HG03442 (cell line): ENCODE measurements at regions not wholly inside any gene's neighbourhood (a gene's known extent, or its start where the extent isn't known, plus 50 kb on each side); places are given as distances from the start of the nearest gene placed in this dataset.

Experiments used
- ATAC-seq: cut with Tn5 transposase; IDR thresholded peaks from one replicate; pipeline ENCODE4 v1.9.1; 2021; ENCODE audit warnings: mild to moderate bottlenecking, moderate library complexity; ENCODE audit not compliant: unreplicated experiment

DNA sequence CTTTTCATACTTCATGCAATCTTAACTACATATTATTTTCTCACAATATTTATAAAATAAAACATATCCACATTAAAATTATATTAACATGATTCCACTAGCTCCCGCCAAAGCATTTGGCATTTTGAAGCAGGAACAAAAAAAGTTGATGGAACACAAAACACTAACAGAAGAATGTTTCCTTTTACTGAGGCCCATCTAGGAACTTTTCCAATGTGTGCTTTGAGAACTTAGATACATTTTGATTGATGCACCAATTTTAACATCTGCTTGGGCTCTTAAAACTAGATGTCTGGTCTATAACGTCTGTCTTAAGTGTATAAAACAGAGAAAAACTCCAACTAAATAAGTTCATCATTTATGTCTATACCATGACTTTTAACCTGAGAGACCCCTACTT, 1214.8 kb downstream of the SORCS1 start:
- ATAC-seq, result no peak

DNA sequence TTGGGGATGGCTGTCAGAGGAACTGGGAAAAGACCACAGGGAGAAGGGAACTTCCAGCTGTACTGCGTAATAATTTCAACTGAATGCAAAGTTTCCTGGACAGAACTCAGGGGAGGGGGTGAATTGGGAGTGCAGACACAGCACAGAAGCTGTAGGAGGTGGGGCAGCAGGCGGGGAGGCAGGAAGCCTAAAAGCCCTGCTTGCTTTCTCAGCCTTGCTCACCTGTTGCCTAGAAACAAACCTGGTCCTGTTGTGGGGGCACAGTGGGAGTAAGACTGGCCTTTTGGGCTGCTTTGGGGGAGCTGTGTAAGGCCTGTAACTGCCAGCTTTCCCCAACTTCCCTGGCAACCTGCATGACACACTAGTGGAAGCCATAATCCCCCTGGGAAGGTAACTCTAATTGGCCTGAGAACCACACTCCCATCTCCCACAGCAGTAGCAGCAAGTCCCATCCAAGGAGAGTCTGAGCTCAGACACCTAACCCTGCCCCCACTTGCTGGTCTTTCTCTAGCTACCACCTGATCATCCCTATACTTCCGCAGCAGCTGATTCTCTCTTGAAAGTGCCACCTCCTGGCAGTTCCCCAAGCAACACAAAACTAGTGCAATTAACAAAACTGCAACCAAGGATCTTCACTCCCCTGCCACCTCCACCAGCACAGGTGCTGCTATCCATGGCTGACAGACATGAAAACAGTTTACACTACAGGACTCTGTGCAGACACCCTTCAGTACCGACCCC, 1239.3 kb downstream of the SORCS1 start:
- ATAC-seq, result no peak

DNA sequence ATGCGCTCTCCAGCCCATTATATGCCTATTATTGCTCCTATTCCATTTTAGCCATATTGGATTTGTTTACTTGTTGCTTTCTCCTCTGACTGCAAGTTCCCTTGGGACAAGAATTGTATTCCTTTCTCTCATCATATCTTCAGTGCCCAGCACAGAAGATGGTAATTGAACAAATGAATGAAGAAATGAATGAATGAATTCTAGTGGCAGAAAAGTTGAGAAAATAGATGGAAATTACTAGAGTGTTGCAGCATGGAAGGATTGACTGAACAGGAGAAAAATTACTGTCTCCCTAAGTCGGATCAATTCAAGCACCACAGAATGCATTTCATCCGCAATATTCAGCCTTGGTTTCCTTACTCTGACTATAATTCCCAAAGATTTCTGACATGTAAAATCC, 1243.2 kb downstream of the SORCS1 start:
- no peak for ATAC-seq

GRCh38 chr10:105914432-105914831, 1250.1 kb downstream of the SORCS1 start:
- no peak for ATAC-seq

DNA sequence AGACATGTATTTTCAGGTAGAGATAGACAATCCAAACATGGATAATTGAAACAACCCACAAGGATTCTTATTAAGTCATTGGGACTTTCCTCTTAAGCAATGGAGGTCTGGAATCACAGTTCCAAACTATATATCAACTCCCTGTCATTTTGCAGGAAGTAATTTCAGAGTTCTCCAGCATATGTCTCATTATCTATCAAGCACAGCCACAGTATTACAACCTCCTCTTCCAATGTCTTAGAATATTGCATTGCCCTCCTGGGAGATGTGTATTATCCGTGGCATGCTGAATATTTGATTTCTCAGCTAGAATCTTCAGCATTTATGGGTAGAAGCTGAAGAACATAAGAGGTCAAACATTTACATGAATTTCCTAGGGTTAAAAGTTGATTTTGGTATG, 1255.8 kb downstream of the SORCS1 start:
- no peak for ATAC-seq

GRCh38 chr10:105885495-105885894, 1244.4 kb downstream of the SORCS3 start:
- ATAC-seq, result no peak

GRCh38 chr10:105879401-105879800, 1238.3 kb downstream of the SORCS3 start:
- no peak for ATAC-seq

DNA sequence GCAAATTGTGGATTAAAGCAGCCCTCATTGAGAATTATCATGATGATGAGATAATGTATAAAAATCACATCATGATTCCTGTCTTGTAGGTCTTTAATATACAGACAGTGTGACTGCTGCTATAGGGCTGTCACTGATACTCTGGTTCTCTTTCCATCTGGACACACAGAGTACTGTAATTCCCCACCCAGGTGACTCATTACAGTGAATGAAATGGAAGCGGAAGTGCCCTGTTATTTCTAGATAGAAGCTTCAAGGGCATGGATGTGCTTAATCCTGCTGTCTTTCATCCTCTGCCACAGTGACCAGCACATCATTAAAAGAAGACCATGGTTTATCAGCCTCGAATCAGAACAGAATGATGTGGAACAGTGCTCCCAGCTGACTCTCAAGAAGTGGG, 1234.0 kb downstream of the SORCS3 start:
- ATAC-seq, result no peak

GRCh38 chr10:105872665-105873064, 1231.6 kb downstream of the SORCS3 start:
- ATAC-seq, result no peak

DNA sequence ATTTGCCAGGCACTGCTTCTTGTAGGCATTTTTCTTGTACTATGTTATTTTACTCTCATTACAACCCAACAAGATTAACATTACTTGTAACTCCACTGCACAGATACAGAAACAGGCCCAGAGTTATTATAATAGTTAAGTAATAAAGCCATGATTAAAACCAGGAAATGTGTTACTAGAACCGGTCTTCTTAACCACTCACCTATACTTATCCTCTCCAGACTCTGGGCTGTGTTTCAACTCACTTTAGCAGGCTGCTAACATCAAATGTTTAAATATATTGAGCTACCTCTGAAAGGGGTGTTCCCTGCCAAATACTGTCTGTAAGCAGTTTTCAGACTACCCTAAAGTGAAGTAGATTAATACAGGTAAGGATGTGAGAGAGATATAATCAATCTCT, 1227.8 kb downstream of the SORCS3 start:
- ATAC-seq, result no peak

DNA sequence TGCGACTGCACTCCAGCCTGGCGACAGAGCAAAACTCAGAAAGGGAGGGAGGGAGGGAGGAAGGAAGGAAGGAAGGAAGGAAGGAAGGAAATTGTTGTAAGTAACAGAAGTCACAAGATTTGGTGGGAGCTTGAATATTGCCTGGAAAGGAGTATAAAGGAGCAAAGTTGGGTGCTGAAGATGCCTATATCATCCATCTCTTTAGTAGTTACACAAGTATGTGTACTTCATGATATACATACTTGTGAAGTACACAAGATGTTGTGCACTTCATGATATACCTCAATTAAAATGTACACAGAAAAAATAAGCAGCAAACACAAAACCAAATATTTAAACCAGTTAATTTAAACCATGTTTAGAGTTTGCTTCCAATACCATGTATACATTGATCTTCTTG, 1223.8 kb downstream of the SORCS3 start:
- ATAC-seq, result no peak

GRCh38 chr10:105857268-105858264, 1216.5 kb downstream of the SORCS3 start:
- ATAC-seq, result no peak

DNA sequence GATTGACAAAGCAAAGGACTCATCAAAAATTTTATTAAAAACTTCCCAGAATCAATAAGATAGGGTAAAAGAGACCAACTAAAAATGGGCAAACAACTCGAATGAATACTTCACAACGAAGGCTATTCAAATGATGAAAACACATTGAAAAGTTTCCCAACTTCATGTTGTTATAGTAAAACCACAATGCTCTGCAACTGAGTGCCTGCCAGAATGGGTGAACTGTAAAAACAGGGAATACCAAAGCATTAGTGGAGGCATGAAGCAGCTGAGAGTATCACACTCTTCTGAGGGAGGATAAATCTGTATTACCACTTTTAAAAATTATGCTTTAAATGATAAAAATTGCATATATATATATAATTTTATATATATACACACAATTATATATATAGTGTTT, 1214.7 kb downstream of the SORCS3 start:
- no peak for ATAC-seq

DNA sequence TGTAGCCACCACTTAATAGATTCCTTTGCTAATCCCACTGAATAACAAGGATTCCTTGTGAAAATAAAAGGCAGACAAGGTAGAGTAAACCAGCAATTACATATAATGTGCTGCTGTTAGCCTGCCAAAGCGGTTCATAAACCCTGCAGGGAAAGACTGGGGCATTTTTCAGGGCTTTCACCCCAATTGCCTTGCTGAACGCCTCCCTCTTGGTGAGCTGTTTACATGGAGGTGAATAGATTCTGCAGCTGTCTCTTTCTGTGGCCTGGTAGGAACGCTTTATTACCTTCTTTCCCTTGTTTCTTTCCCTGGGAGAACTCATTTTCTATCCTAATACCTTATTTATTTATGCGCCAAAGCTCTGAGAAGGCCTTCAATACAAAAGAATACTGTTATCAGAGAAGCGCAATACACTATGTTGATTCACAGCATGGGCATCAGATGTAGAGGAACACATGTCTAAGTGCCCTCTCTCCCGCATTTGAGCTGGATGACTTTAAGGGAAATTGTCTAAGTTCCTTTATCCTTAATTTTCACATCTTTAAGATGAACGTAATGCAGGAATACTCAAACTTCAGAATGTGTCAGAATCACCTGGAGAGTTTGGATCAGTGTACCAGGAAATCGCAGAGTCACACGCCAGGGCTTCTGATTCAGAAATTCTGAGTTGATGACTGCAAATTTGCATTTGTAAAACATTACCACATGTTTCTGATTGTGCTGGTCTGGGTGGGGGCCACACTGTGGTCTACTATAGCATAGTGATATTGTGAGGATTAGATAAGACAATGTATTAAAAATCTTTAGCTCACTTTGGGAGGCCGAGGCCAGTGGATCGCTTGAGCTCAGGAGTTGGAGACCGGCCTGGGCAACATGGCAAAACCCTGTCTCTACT, 1203.8 kb downstream of the SORCS3 start:
- no peak for ATAC-seq

DNA sequence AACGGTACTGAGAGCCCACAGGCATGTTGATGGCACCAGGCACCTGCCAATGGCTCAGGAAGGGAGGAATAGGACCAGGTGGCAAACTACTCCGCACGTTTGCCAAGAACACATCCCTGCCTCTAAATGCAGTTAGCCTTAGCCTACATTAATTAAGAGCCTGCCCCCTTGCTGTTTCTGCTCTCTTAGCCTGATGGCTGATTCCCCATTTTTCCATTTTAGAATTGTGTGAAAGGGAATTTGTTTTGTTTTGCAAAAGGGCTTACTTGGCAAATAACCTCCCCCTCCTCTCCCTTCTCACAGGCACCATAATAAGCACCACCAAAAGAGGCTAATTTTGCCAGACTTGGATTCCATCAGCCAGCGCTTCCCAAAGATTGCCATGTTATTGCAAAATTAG, 1203.2 kb downstream of the SORCS3 start:
- ATAC-seq, result no peak

GRCh38 chr10:105843786-105844185, 1202.7 kb downstream of the SORCS3 start:
- no peak for ATAC-seq

GRCh38 chr10:105840288-105840770, 1199.2 kb downstream of the SORCS3 start:
- ATAC-seq, result no peak

DNA sequence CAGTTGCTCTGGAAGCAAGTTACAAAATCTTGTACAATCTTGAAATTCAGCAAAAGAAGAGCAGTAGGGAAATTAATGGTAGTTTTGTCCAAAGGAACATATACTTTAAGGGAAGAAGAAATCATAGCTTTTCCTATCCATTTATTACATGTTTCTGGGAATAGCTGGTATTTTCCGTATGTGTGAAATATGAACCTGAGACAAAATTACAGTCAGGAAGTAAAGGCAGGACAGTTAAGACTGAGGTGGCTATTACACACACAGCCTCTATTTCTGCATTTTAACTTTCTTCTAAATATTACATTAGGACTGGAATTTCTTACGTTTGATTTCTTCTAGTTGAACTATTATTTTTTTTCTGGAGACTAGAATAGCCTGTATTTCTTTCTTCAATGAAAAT, 1197.3 kb downstream of the SORCS3 start:
- no peak for ATAC-seq

DNA sequence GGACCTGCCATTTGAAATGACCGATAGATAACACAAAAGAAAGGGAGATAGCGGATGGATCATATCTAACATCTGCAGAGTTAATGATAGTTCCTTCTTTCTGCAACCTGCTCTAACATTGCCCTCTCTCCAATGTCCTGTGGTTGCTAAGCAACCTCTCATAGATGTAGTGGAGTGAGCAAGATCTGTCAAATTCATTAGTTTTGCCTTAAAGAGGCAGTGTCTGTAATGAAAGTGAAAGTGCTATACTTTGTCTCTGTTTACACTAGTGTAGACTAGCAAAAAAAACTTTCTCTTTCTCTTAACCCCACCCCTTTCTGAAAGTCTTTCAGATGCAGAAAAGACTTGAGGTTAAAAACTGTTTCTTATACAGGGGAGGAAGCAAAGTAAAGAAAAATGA, 1196.9 kb downstream of the SORCS3 start:
- ATAC-seq, result peak; percentile 92

DNA sequence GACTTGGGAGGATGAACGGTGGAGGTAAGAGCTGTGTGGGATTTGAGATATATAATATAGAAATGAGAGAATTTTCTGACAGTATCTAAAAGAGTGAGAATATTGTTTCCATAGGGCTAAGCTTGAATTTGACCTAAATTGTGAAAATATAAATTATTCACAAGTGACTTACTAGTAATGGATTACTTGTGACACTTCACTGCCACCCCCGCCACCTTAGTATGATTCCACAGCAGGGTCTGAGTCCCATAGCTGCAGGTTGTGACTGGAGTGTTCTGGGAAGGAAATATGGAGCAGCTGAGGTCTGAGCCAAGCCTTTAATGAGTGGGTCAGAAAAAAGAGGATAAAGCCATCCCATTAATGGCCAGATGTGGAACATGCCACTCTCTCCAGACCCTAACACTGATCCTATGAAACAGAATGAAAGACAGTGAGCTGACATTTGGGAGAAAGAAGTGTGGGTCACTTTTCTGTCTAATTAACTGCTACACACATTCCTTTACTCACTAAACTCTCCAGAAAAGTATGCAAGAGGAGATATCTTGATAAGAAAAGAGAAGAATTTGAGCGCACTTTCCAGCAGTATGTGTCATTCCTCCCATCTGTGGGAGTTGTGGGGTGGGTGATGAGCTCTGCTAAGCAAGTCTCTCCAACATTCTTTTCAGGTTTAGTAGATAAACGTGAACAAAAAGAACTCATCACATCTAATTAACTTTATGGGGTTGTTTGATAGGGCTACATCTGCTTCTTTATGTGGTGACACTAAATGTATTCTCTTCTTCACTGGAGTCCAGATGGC, 1193.4 kb downstream of the SORCS3 start:
- no peak for ATAC-seq
